HG02642 (cell line): ENCODE measurements at regions not wholly inside any gene's neighbourhood (a gene's known extent, or its start where the extent isn't known, plus 50 kb on each side); places are given as distances from the start of the nearest gene placed in this dataset.
"Not testable (repeated sequence)": the region's sequence is repeated elsewhere in the genome, so short reads cannot be mapped to it uniquely, and the experiment has no call there.

Experiments used
- ATAC-seq: cut with Tn5 transposase; IDR thresholded peaks from one replicate; pipeline ENCODE4 v1.9.1; 2021; ENCODE audit warnings: mild to moderate bottlenecking; ENCODE audit not compliant: unreplicated experiment, poor library complexity

GRCh38 chr5:111922344-111922743, 165.3 kb upstream of the NREP start:
- no peak for ATAC-seq

- ATAC-seq = not testable (repeated sequence)
These were observed 164.7 kb upstream of the NREP start for GRCh38 chr5:111921691-111922090.

DNA sequence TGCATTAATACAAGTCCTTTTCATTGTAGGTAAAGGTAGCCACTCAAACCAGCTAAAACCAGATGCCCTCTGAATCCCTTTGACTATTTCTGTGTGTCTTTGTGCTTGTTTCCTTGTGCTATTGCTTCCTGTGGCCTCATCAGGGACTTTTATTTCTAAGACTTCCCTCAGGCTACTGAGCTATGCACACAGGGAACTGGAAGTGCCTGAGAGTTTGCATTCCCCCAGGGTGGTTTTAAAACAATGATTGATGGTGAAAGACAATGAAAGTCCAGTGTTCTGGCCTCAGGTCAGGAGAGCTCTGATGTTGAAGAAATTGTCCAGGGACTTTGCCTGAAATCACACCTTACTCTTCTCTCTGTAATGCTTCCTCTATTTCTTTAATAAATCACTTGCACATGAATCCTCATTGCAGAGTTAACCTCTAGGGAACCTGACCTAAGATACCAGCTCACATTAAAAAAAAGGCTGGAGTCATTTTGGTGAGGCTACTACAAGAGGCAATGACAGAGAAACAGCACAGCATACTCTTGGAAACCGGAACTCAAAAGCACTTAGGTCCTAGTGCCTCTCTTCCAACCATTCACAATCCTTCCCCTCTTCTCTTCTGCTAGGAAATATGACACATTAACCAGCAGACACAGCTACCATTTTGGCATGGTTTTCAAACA, 158.1 kb upstream of the NREP start:
- ATAC-seq = no peak

- no peak for ATAC-seq
These were observed 145.4 kb upstream of the NREP start for GRCh38 chr5:111902436-111902835.

DNA sequence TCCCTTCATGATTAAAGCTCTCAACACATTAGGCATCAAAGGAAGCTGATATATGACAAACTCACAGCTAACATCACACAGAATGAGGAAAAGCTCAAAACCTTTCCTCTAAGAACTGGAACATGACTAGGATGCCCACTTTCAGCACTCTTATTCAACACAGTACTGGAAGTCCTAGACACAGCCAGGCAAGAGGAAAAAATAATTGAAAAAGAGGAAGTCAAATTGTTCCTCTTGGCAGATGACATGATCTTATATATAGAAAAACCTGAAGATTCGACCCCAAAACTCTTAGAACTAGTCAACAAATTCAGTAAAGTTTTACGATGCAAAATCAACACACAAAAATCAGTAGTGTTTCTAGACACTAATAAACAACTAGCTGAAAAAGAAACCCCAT, 144.3 kb upstream of the NREP start:
- ATAC-seq = no peak

GRCh38 chr5:111892949-111893348, 136.0 kb upstream of the NREP start:
- ATAC-seq = no peak

DNA sequence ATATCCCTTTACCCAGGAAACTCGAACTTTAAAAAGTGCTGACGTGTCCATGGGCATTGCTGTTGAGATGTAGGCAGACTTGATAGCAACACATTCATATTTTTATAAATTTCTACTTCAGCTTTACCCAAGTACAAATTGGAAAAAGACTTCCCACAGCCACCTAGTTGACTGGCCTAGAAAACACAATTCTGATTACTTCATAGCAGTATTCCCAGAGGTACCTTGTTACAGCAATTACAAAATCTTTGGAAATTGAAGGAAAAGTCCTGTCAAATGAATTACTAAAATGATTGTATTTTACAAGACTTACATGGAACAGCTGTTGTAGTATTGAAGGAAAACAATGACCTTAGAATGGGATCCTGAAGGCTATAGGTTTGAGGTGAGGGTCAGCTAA, 130.7 kb upstream of the NREP start:
- no peak for ATAC-seq

DNA sequence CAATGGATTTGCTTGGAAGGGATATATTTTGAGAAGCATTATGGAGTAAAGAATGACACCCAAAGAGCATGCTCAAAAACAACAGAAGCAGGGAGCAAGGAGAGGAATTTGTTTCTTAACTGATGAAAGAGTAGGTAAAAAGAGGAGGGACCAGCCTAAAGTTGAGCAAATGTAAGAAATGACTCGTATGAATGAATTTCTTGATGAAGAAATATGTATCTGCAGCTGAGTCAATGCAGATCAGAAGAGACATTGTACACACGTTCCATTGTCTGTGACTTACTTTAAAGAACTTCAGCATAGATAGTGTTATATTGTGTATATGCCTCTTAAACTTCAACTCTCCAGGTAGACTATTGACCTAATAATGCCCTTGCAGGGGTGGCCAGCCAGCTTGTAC, 112.7 kb upstream of the NREP start:
- no peak for ATAC-seq

DNA sequence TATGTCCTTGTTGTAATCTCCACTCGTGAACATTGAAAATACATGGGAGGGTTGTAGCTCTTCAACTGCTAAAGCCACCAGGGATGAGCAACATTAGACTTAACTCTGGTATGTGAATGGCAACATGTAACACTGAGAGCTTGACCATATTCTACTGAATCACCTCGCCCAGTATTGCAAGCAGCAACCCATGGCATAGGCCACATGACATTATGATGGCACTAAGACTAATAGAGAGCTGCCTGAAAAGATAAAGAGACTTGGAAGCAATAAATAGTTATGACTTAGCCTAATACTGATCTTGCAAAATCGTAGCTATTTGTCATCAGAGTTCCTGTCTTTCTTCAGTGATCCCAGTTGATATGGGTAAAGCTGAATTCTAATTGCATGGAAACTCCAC, 108.4 kb upstream of the NREP start:
- ATAC-seq = no peak

DNA sequence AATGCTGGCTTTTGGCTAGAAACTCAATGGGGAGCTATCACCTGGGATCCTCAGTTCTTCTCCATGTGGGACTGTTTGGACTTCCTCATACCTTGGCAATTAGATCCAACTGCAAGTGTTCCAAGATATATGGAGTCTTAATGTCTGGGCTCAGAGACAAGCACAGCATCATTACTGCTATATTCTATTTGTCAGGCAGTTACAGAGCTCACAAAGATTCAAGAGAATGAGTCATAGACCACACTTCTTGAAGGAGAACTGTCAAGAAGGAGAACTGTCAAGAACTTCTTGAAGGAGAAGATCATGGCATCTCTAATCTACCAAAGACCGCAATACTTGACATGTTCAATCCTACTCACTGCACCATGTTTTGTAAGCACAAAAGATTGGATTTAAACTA, 106.8 kb upstream of the NREP start:
- no peak for ATAC-seq

- ATAC-seq = no peak
These were observed 102.7 kb upstream of the NREP start for GRCh38 chr5:111859533-111860270.

- no peak for ATAC-seq
These were observed 102.0 kb upstream of the NREP start for GRCh38 chr5:111859031-111859430.

DNA sequence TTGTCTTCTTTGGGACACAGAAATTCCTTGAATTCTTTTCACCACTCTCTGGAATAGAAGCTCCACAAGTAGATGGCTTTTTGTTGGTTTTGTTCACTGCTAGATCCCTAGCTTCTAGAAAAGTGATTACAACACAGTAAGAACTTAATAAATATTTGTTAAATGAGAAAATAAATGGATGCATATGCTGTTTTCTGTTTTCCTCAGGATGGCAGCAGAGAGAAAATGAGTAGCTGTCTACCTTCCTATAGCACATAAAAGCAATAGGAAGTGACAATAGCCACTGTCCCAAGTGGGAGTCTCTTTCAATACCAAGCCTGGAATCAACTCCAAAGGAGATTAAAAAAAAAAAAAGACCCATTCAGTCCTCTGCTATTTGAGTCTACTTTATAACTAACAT, 100.6 kb upstream of the NREP start:
- no peak for ATAC-seq

DNA sequence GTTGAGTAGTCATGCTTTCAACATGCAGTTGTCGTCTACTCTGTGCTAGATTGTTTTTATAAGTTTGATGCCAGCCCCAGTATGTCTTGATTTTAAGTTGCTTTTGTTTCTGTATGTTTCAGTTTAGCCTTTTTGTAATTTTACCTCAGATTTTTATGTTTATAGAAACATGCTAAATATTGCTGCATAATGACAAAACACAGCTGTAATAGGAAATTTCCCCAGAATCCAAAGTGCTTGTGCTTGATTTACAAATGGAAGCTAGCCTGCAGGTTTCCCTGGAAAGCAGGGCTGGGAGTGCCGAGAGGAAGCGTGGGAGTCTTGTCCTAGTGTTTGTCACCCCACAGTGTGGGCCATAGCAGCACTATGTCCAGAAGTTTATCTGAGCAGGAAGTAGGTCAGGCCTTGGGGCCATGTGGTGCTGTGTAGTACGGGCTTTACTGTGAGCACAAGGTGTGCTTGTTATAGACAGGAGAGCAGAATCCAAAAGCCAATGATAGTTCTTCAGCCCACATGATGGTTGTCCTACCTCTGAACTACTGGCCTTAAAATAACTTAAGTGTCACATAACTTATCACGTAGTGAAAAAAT, 100.0 kb upstream of the NREP start:
- ATAC-seq = no peak

- ATAC-seq = no peak
These were observed 98.4 kb upstream of the NREP start for GRCh38 chr5:111855356-111855755.

DNA sequence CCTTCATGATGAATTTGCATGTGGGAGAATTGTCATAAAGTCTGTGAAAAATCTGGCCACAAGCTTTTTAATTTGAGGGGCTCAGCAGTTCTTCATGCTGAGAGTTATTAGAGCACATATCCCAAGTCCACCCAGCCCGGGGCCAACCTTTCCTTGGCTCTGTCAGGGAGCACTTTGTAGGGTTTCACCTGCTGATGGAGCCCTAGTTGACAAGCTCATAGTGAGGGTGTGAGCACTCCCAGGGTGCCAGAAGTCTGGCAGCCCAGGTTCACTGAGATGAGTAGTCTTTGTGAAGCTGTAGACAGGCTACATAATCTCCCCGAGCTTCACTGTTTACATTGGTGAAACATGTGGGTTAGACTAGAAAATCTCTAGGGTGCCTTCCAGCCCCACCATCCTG, 97.2 kb upstream of the NREP start:
- peak; percentile 28 for ATAC-seq

GRCh38 chr5:111853748-111854147, 96.8 kb upstream of the NREP start:
- peak; percentile 65 for ATAC-seq

- no peak for ATAC-seq
These were observed 94.9 kb upstream of the NREP start for GRCh38 chr5:111851631-111852548.

- ATAC-seq = no peak
These were observed 91.5 kb upstream of the NREP start for GRCh38 chr5:111848476-111848875.

GRCh38 chr5:111847052-111847925, 90.3 kb upstream of the NREP start:
- ATAC-seq = no peak
